Activated CD8-positive, alpha-beta T cell treated with anti-CD3 and anti-CD28 coated beads for 36 hours (primary cell): ENCODE measurements at regions not wholly inside any gene's neighbourhood (a gene's known extent, or its start where the extent isn't known, plus 50 kb on each side); places are given as distances from the start of the nearest gene placed in this dataset.
"Not testable (repeated sequence)": the region's sequence is repeated elsewhere in the genome, so short reads cannot be mapped to it uniquely, and the experiment has no call there.

Source experiments
- ATAC-seq: fragments of 200-7000 bp; cut with Tn5 transposase; one replicate; pipeline ENCODE4 v1.10.0; 2021; ENCODE audit warnings: mild to moderate bottlenecking, moderate library complexity
- CTCF ChIA-PET: fragments of 350-600 bp; sonication (Branson Sonifier 250); formaldehyde crosslinking; loops from one replicate; lab custom pipeline; 2021; ENCODE audit warnings: antibody characterized with exemption; lab: Charles Lee
- POLR2A ChIA-PET: fragments of 350-600 bp; sonication (Branson Sonifier 250); formaldehyde crosslinking; loops from one replicate; lab custom pipeline; 2021; ENCODE audit warnings: antibody characterized with exemption; lab: Charles Lee
- DNase-seq: peaks from one replicate; pipeline ENCODE4 v3.0.0-alpha.2; 2020
- H3K27ac Mint-ChIP-seq: one replicate; pipeline ENCODE4 v1.8.0; 2021; ENCODE audit warnings: mild to moderate bottlenecking, mixed read lengths
- H3K27me3 Mint-ChIP-seq: one replicate; pipeline ENCODE4 v1.8.0; 2021; ENCODE audit warnings: mixed read lengths
- H3K36me3 Mint-ChIP-seq: one replicate; pipeline ENCODE4 v1.8.0; 2021; ENCODE audit warnings: low read depth, mixed read lengths
- H3K4me1 Mint-ChIP-seq: one replicate; pipeline ENCODE4 v1.8.0; 2021; ENCODE audit warnings: low read depth, mixed read lengths
- H3K4me3 Mint-ChIP-seq: one replicate; pipeline ENCODE4 v1.8.0; 2021; ENCODE audit warnings: mild to moderate bottlenecking, moderate library complexity, mixed read lengths
- H3K9me3 Mint-ChIP-seq: one replicate; pipeline ENCODE4 v1.8.0; 2021; ENCODE audit warnings: mixed read lengths
- intact Hi-C: fragments of 100-400 bp; cut with micrococcal nuclease; formaldehyde crosslinking; loops from one replicate; pipeline ENCODE4 v1.10.0; 2022
- TF ChIP-seq, protein P1 (sequence below): fragments of 200-600 bp; IDR thresholded peaks from one replicate; pipeline ENCODE4 v1.8.0; 2022; ENCODE audit warnings: antibody characterized with exemption, mild to moderate bottlenecking

DNA sequence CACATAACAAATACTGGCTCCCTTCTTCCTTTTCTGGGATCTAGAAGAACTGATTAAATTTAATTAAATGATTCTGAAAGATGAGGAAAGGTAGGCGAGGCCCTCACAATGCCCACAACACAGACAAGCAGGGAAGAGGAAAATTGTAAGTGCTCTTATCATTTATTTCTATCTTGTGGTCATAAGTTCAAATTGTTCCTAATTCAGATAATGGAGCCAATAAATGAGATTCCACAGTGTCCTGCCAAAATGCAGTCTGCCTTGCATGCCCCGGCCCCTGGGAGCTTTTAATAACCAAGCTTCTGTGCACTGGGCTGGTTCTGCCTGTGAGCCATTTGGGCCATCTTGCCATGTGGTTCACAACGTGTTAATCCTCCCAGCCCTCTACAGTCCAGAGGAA lies 97.0 kb downstream of the CMC2 start:
- TF ChIP-seq, protein P1, sequence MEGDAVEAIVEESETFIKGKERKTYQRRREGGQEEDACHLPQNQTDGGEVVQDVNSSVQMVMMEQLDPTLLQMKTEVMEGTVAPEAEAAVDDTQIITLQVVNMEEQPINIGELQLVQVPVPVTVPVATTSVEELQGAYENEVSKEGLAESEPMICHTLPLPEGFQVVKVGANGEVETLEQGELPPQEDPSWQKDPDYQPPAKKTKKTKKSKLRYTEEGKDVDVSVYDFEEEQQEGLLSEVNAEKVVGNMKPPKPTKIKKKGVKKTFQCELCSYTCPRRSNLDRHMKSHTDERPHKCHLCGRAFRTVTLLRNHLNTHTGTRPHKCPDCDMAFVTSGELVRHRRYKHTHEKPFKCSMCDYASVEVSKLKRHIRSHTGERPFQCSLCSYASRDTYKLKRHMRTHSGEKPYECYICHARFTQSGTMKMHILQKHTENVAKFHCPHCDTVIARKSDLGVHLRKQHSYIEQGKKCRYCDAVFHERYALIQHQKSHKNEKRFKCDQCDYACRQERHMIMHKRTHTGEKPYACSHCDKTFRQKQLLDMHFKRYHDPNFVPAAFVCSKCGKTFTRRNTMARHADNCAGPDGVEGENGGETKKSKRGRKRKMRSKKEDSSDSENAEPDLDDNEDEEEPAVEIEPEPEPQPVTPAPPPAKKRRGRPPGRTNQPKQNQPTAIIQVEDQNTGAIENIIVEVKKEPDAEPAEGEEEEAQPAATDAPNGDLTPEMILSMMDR = no peak
- ChIA-PET POLR2A (no interaction called here), CTCF (no interaction called here)
- DNase-seq (no peak), ATAC-seq (no peak)
- H3K27me3 Mint-ChIP-seq = peaks cover 10% of the 10 kb centered on the region
- intact Hi-C loops = no loop called here
- no peak overlapping the region for H3K27ac Mint-ChIP-seq
- no peaks in the 10 kb centered on the region for H3K4me1 Mint-ChIP-seq
- no peaks in the 10 kb centered on the region for H3K9me3 Mint-ChIP-seq
- H3K36me3 Mint-ChIP-seq = no peaks in the 10 kb centered on the region
- H3K4me3 Mint-ChIP-seq = no peak overlapping the region

DNA sequence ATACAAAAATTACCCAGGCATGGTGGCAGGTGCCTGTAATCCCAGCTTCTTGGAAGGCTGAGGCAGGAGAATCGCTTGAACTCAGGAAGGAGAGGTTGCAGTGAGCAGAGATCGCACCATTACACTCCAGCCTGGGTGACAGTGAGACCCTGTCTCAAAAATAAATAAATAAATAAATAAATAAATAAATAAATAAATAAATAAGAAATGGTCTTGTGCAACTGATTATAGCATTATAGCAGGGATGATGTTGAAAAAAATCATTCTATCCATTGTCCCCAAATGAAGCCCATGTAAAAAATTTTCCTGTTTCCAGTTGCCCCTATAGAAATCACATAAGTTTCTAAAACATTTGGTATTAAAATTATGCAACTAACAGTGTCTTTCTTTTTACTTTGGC lies 100.5 kb downstream of the CMC2 start:
- H3K9me3 Mint-ChIP-seq, DNase-seq, intact Hi-C loops, POLR2A ChIA-PET, CTCF ChIA-PET, ATAC-seq, H3K27ac Mint-ChIP-seq, H3K4me3 Mint-ChIP-seq, H3K4me1 Mint-ChIP-seq, H3K27me3 Mint-ChIP-seq, H3K36me3 Mint-ChIP-seq: not testable (repeated sequence)

- TF ChIP-seq, protein P1 = no peak
- DNase-seq = no peak
- Mint-ChIP-seq H3K4me1 (no peaks in the 10 kb centered on the region), H3K36me3 (no peaks in the 10 kb centered on the region), H3K9me3 (no peaks in the 10 kb centered on the region), H3K27me3 (peaks cover 4% of the 10 kb centered on the region), H3K4me3 (no peak overlapping the region), H3K27ac (no peak overlapping the region)
- no peak for ATAC-seq
- ChIA-PET CTCF (interaction anchor here (2.2 kb wide), 1 partner anchor 21 kb away, joined by 7 read pairs; no protein-coding TSS in a partner anchor), POLR2A (interaction anchor here (0.6 kb wide), 1 partner anchor 894 kb away, joined by 4 read pairs; no protein-coding TSS in a partner anchor)
- intact Hi-C loops = no loop called here
These were observed 99.2 kb upstream of the CDYL2 start for GRCh38 chr16:80903616-80904015.

- Mint-ChIP-seq H3K4me3 (no peak overlapping the region), H3K4me1 (no peaks in the 10 kb centered on the region), H3K36me3 (no peaks in the 10 kb centered on the region), H3K27me3 (no peaks in the 10 kb centered on the region), H3K9me3 (no peaks in the 10 kb centered on the region), H3K27ac (no peak overlapping the region)
- TF ChIP-seq, protein P1 = no peak
- ChIA-PET POLR2A (no interaction called here), CTCF (no interaction called here)
- ATAC-seq (no peak), DNase-seq (no peak)
- intact Hi-C loops = no loop called here
These were observed 98.1 kb upstream of the CDYL2 start for GRCh38 chr16:80902306-80903110.

DNA sequence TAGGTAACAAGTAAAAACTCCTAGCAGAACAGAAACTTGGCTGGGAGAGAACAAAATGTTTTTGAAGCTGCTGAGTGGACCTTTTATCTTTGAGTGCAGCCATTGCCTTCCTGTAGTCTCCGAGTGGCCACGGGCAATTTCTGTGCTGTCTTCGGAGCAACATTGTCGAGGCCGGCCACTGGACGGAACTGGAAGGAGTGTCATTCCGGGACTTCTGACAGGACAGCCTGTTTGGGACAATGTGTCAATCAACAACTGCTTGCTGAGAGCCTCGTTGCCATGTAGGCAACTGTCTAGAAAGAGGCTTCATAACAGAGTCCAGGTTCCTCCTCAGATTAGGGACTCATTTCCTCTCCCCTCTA lies 96.2 kb upstream of the CDYL2 start:
- ATAC-seq = no peak
- intact Hi-C loops = no loop called here
- TF ChIP-seq, protein P1 = no peak

More for the DNA sequence above, 96.2 kb upstream of the CDYL2 start:
- no peaks in the 10 kb centered on the region for H3K4me1 Mint-ChIP-seq
- DNase-seq = no peak
- no peak overlapping the region for H3K27ac Mint-ChIP-seq
- H3K27me3 Mint-ChIP-seq = no peaks in the 10 kb centered on the region
- no peaks in the 10 kb centered on the region for H3K9me3 Mint-ChIP-seq
- POLR2A ChIA-PET = no interaction called here
- no peaks in the 10 kb centered on the region for H3K36me3 Mint-ChIP-seq
- CTCF ChIA-PET = no interaction called here
- no peak overlapping the region for H3K4me3 Mint-ChIP-seq
